Epithelial cell of esophagus (primary cell): ENCODE measurements at regions not wholly inside any gene's neighbourhood (a gene's known extent, or its start where the extent isn't known, plus 50 kb on each side); places are given as distances from the start of the nearest gene placed in this dataset.

ENCODE experiments used
- DNase-seq: peaks from one replicate; pipeline ENCODE4 v3.0.0; 2010; ENCODE audit warnings: low read depth
- H3K4me3 ChIP-seq: 2 replicates; pipeline ENCODE4 v1.5.1; 2011; ENCODE audit warnings: mild to moderate bottlenecking, low read length, control low read depth
- CTCF ChIP-seq: IDR thresholded peaks from 2 replicates; pipeline ENCODE4 v1.5.1; 2011; ENCODE audit warnings: low read depth, mild to moderate bottlenecking, low read length, control low read depth, inconsistent platforms; ENCODE audit not compliant: insufficient read depth; ENCODE audit errors: missing control alignments

GRCh38 chr2:241943209-241943850 lies 73.8 kb downstream of the RTP5 start:
- no peak for DNase-seq
- no peak for TF ChIP-seq CTCF
- H3K4me3 ChIP-seq = no peak overlapping the region

DNA sequence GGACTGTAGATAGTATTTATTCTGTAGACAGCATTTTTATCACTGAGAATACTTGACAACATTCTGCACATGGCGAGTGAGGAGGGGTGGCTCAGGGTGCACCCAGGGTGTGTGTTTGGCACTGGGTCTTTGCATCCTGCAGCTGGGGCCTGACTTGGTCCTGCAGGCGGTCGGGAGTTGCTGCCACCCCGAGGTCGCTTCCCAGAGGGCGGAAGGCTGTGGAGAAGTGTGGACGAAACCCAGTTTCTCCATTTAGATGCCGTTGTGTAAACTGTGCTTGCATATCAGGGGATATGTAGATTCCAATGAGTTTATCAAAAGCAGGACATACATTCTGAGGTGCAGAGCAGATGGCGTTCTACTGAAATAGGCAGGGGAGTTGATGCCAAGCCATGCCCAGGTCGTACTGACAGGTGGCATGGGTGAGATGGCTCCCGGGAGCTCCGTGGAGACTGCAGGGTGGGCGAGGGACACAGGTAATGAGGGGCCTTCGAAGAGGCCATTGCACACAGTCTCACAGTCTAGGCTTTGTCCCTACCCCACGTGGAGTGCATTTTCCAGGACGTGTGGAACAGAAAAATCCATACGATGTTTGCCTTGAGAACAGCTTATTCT lies 74.5 kb downstream of the RTP5 start:
- no peak for TF ChIP-seq CTCF
- no peak for DNase-seq
- H3K4me3 ChIP-seq = no peak overlapping the region

GRCh38 chr2:241944821-241945220 lies 75.3 kb downstream of the RTP5 start:
- no peak for TF ChIP-seq CTCF
- DNase-seq = no peak
- no peak overlapping the region for H3K4me3 ChIP-seq

GRCh38 chr2:241945311-241945710 lies 75.8 kb downstream of the RTP5 start:
- DNase-seq = no peak
- no peak overlapping the region for H3K4me3 ChIP-seq
- no peak for TF ChIP-seq CTCF

DNA sequence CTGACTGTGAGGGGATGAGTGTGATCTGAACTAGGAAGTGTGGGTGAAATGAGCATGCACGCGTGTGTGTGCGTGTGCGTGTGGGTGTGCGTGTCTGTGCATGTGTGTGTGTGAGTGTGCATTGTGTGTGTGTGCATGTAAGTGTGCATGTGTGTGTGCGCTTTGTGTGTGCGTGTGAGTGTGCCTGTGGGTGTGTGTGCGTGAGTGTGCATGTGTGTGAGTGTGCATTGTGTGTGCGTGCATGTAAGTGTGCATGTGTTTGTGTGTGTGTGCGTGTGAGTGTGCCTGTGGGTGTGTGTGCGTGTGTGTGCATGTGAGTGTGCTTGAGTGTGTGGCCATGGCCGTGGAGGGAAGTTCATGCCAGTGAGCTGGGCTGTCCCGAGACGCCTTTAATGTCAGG lies 76.3 kb downstream of the RTP5 start:
- DNase-seq = no peak
- no peak overlapping the region for H3K4me3 ChIP-seq
- TF ChIP-seq CTCF = no peak

- TF ChIP-seq CTCF = no peak
- DNase-seq = no peak
- H3K4me3 ChIP-seq = no peak overlapping the region
These were observed 76.9 kb downstream of the RTP5 start for GRCh38 chr2:241946306-241947003.
